Liver (tissue), 3 donors: ENCODE measurements at regions not wholly inside any gene's neighbourhood (a gene's known extent, or its start where the extent isn't known, plus 50 kb on each side); places are given as distances from the start of the nearest gene placed in this dataset.

Source experiments
- ATF3 ChIP-seq: IDR thresholded peaks from 2 replicates; pipeline ENCODE4 v1.6.1; 2016; ENCODE audit warnings: antibody characterized with exemption
- CTCF ChIP-seq: fragments of 150-350 bp; IDR thresholded peaks from 2 replicates; pipeline ENCODE4 v1.5.1; 2017; ENCODE audit warnings: improper control_type of control experiment, low read depth, low read length; ENCODE audit not compliant: missing input control
- EGR1 ChIP-seq, 2 donors: IDR thresholded peaks; 2 replicates each; pipeline ENCODE4 v1.6.1; 2016 to 2018; ENCODE audit warnings: antibody characterized with exemption in 2 of 2, low read depth in 2 of 2
- FOXA1 ChIP-seq: IDR thresholded peaks from 2 replicates; pipeline ENCODE4 v1.6.1; 2016; ENCODE audit warnings: antibody characterized with exemption
- FOXA2 ChIP-seq: IDR thresholded peaks from 2 replicates; pipeline ENCODE4 v1.6.1; 2016; ENCODE audit warnings: antibody characterized with exemption
- GABPA ChIP-seq, 2 donors: IDR thresholded peaks in 1 of 2; conservative IDR thresholded peaks in 1 of 2; 2 replicates each; pipeline ENCODE4 v1.6.1; 2016; ENCODE audit warnings: antibody characterized with exemption in 2 of 2, mild to moderate bottlenecking in 1 of 2, moderate library complexity in 1 of 2
- HNF4G ChIP-seq: IDR thresholded peaks from 2 replicates; pipeline ENCODE4 v1.6.1; 2016; ENCODE audit warnings: antibody characterized with exemption
- JUND ChIP-seq, 2 donors: IDR thresholded peaks; 2 replicates each; pipeline ENCODE4 v1.6.1; 2016; ENCODE audit warnings: antibody characterized with exemption in 2 of 2
- MAX ChIP-seq: IDR thresholded peaks from 2 replicates; pipeline ENCODE4 v1.6.1; 2016; ENCODE audit warnings: antibody characterized with exemption
- RAD21 ChIP-seq, 2 donors: IDR thresholded peaks; 2 replicates each; pipeline ENCODE4 v1.6.1; 2016; ENCODE audit warnings: antibody characterized with exemption in 2 of 2, mild to moderate bottlenecking in 2 of 2
- REST ChIP-seq: IDR thresholded peaks from 2 replicates; pipeline ENCODE4 v1.6.1; 2016; ENCODE audit warnings: antibody characterized with exemption, mild to moderate bottlenecking
- SP1 ChIP-seq: IDR thresholded peaks from 2 replicates; pipeline ENCODE4 v1.6.1; 2018; ENCODE audit warnings: antibody characterized with exemption, mild to moderate bottlenecking
- TAF1 ChIP-seq: conservative IDR thresholded peaks from 2 replicates; pipeline ENCODE4 v1.6.1; 2016; ENCODE audit warnings: antibody characterized with exemption, mild to moderate bottlenecking
- YY1 ChIP-seq: IDR thresholded peaks from 2 replicates; pipeline ENCODE4 v1.6.1; 2016; ENCODE audit warnings: antibody characterized with exemption, mild to moderate bottlenecking
- donor health status: healthy.
- donor health status: healthy.

- TF ChIP-seq YY1 (no peak), CTCF (peak; percentile 66), FOXA2 (no peak), GABPA (IDR thresholded peaks at IDR 0.05 in 1 of 2, conservative IDR thresholded peaks at IDR 0.05 in 1 of 2) (no peak), HNF4G (no peak), JUND (IDR thresholded peaks at IDR 0.05) (no peak), REST (no peak), TAF1 (no peak), SP1 (no peak), ATF3 (no peak), MAX (no peak), RAD21 (IDR thresholded peaks at IDR 0.05) (peak; percentile 83 to 94), EGR1 (IDR thresholded peaks at IDR 0.05; ENCODE audit: low read depth in 2 of 2) (no peak), FOXA1 (no peak)
These were observed 184.3 kb downstream of the SH3BP4 start for GRCh38 chr2:235135990-235136561.
